ENCODE measurements at regions not wholly inside any gene's neighbourhood (a gene's known extent, or its start where the extent isn't known, plus 50 kb on each side); places are given as distances from the start of the nearest gene placed in this dataset.

DNA sequence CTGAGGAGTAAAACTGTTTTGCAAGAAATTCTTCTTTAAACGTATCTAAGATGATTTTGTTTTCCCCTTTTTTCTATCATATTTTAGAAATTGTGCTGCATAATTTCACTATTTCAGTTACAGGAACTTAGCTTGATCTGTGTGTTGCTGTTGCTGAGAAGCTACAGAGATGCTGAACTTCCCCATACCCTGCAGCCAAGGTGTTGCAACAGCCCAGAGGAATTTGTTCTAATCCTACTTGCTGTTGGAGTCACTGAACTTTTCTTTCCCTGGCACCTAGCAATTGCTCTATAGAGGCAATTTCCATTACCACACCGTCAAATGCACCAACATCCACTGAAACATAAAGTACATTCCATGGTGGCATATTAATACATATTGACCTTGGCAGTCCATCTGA lies 617.8 kb upstream of the AMELY start:
- no peak for TF ChIP-seq CTCF (IDR thresholded peaks at IDR 0.05)
- TF ChIP-seq POLR2A (IDR thresholded peaks at IDR 0.05), result no peak
